ENCODE measurements at regions not wholly inside any gene's neighbourhood (a gene's known extent, or its start where the extent isn't known, plus 50 kb on each side); places are given as distances from the start of the nearest gene placed in this dataset.

- TF ChIP-seq CTCF (IDR thresholded peaks at IDR 0.05) (no peak), POLR2A (IDR thresholded peaks at IDR 0.05) (no peak), POLR2AphosphoS5 (IDR thresholded peaks at IDR 0.05) (no peak)
Measured at GRCh38 chr1:82538876-82539275, 738.1 kb downstream of the ADGRL2 start.
